ENCODE measurements at regions not wholly inside any gene's neighbourhood (a gene's known extent, or its start where the extent isn't known, plus 50 kb on each side); places are given as distances from the start of the nearest gene placed in this dataset.

GRCh38 chr3:112765531-112765930 is 81.1 kb downstream of the CD200R1L start:
- H3K79me2 ChIP-seq (ENCODE audit: insufficient read depth, low read length): no peaks in the 10 kb centered on the region
- H3K36me3 ChIP-seq (ENCODE audit: control insufficient read depth in 1 of 2, insufficient read depth in 2 of 2, low read length in 2 of 2): no peaks in the 10 kb centered on the region
- H3K9me2 ChIP-seq (ENCODE audit: insufficient read depth): no peaks in the 10 kb centered on the region
- ChIA-PET CTCF (no interaction called here), POLR2A (no interaction called here), RAD21 (ENCODE audit: low non-redundant PET in 1 of 2, low total read pairs in 2 of 2, uncharacterized antibody in 2 of 2, unreplicated experiment in 2 of 2) (no interaction called here)
- BruUV-seq (replicated peaks): no TSS peak
- intact Hi-C loops (cut with micrococcal nuclease): no loop called here
- H2AFZ ChIP-seq (ENCODE audit: low read depth, low read length, poor library complexity, severe bottlenecking): no peak overlapping the region
- ATAC-seq: no peak
- peaks cover 0 to 5% of the 10 kb centered on the region in 2 experiments; a peak in 1 of 4 replicates for H3K4me1 ChIP-seq (ENCODE audit: control insufficient read depth in 1 of 2, insufficient read depth in 2 of 2, low read length in 2 of 2)
- no peak for DNase-seq (ENCODE audit: low read depth, low spot score)
- H3K9ac ChIP-seq (ENCODE audit: low read length): no peak overlapping the region
- no peaks in the 10 kb centered on the region for H3K9me3 ChIP-seq (ENCODE audit: control insufficient read depth in 1 of 2, insufficient read depth in 1 of 2, low read depth in 1 of 2, low read length in 2 of 2)
- no peak overlapping the region for H3K4me2 ChIP-seq (ENCODE audit: low read length)
- H4K20me1 ChIP-seq (ENCODE audit: insufficient read depth): no peaks in the 10 kb centered on the region
- H3K27ac ChIP-seq (ENCODE audit: low read depth, low read length): no peak overlapping the region
- no peak overlapping the region for H3K4me3 ChIP-seq (replicated peaks in 1 of 2; ENCODE audit: low read depth in 1 of 2, low read length in 2 of 2)
- H3K27me3 ChIP-seq (ENCODE audit: insufficient read depth, low read length): no peaks in the 10 kb centered on the region
- no peak for TF ChIP-seq RAD21 (IDR thresholded peaks at IDR 0.05; ENCODE audit: low read depth)

- H3K79me2 ChIP-seq (ENCODE audit: insufficient read depth, low read length): no peaks in the 10 kb centered on the region
- no peak overlapping the region for H3K4me2 ChIP-seq (ENCODE audit: low read length)
- TF ChIP-seq CBX3 (IDR thresholded peaks at IDR 0.05; ENCODE audit: low read depth) (no peak), ELF1 (IDR thresholded peaks at IDR 0.05; ENCODE audit: borderline replicate concordance, low read depth) (no peak), POLR2A (IDR thresholded peaks at IDR 0.05; ENCODE audit: borderline replicate concordance, extremely low read depth, insufficient read depth, insufficient read length) (no peak), FOSL1 (IDR thresholded peaks at IDR 0.05; ENCODE audit: low read depth) (no peak), MAX (IDR thresholded peaks at IDR 0.05) (no peak), EGR1 (IDR thresholded peaks at IDR 0.05; ENCODE audit: low read depth) (no peak), SP1 (IDR thresholded peaks at IDR 0.05; ENCODE audit: low read depth) (no peak), SRF (IDR thresholded peaks at IDR 0.05; ENCODE audit: low read depth) (no peak), TCF7L2 (IDR thresholded peaks at IDR 0.05; ENCODE audit: borderline replicate concordance, extremely low read depth, insufficient read depth, insufficient read length) (no peak), EZH2 (IDR thresholded peaks at IDR 0.05) (no peak), CEBPB (IDR thresholded peaks at IDR 0.05; ENCODE audit: low read depth) (no peak), EZH2phosphoT487 (IDR thresholded peaks at IDR 0.05; ENCODE audit: borderline replicate concordance) (no peak)
- H3K4me1 ChIP-seq (ENCODE audit: control insufficient read depth in 1 of 2, insufficient read depth in 2 of 2, low read length in 2 of 2): no peaks in the 10 kb centered on the region
- no peak overlapping the region for H3K9ac ChIP-seq (ENCODE audit: low read length)
- ChIA-PET RAD21 (ENCODE audit: low non-redundant PET in 1 of 2, low total read pairs in 2 of 2, uncharacterized antibody in 2 of 2, unreplicated experiment in 2 of 2) (no interaction called here), POLR2A (no interaction called here), CTCF (no interaction called here)
- no peaks in the 10 kb centered on the region for H3K9me2 ChIP-seq (ENCODE audit: insufficient read depth)
- DNase-seq (ENCODE audit: low read depth, low spot score) (no peak), ATAC-seq (no peak)
- H4K20me1 ChIP-seq (ENCODE audit: insufficient read depth): no peaks in the 10 kb centered on the region
- H3K27ac ChIP-seq (ENCODE audit: low read depth, low read length): no peak overlapping the region
- no peaks in the 10 kb centered on the region for H3K27me3 ChIP-seq (ENCODE audit: insufficient read depth, low read length)
- H3K4me3 ChIP-seq (replicated peaks in 1 of 2; ENCODE audit: low read depth in 1 of 2, low read length in 2 of 2): no peak overlapping the region
- H3K36me3 ChIP-seq (ENCODE audit: control insufficient read depth in 1 of 2, insufficient read depth in 2 of 2, low read length in 2 of 2): no peaks in the 10 kb centered on the region
- H3K9me3 ChIP-seq (ENCODE audit: control insufficient read depth in 1 of 2, insufficient read depth in 1 of 2, low read depth in 1 of 2, low read length in 2 of 2): no peaks in the 10 kb centered on the region
- intact Hi-C loops (cut with micrococcal nuclease): no loop called here
- no peak overlapping the region for H2AFZ ChIP-seq (ENCODE audit: low read depth, low read length, poor library complexity, severe bottlenecking)
- no TSS peak for BruUV-seq (replicated peaks)
Measured at GRCh38 chr3:112763258-112763657, 83.4 kb downstream of the CD200R1L start.
